Tibial nerve (tissue), 4 donors: ENCODE measurements at regions not wholly inside any gene's neighbourhood (a gene's known extent, or its start where the extent isn't known, plus 50 kb on each side); places are given as distances from the start of the nearest gene placed in this dataset.

ENCODE experiments used
- DNase-seq, 2 donors: peaks; one replicate each; pipeline ENCODE4 v3.0.0-alpha.2; 2019; ENCODE audit warnings: low spot score in 2 of 2
- H3K27ac ChIP-seq, 4 donors: fragments of 200-600 bp; sonication (generic) in 3 of 4; one replicate each; pipeline ENCODE4 v1.5.1; 2017 to 2019; ENCODE audit warnings: mild to moderate bottlenecking in 1 of 4
- H3K27me3 ChIP-seq, 2 donors: fragments of 200-600 bp; sonication (generic) in 1 of 2; one replicate each; pipeline versions ENCODE4 v1.5.1 to v1.6.0; 2017 to 2019
- H3K36me3 ChIP-seq, 3 donors: fragments of 200-600 bp; sonication (generic); one replicate each; pipeline ENCODE4 v1.5.1; 2018 to 2019
- H3K4me1 ChIP-seq, 4 donors: fragments of 200-600 bp; sonication (generic) in 3 of 4; one replicate each; pipeline ENCODE4 v1.5.1; 2017 to 2019
- H3K4me3 ChIP-seq, 4 donors: fragments of 200-600 bp; sonication (generic) in 3 of 4; one replicate each; pipeline ENCODE4 v1.5.1; 2017 to 2019; ENCODE audit warnings: mild to moderate bottlenecking in 1 of 4, moderate library complexity in 1 of 4
- H3K9me3 ChIP-seq, 4 donors: fragments of 200-600 bp; sonication (generic) in 3 of 4; one replicate each; pipeline ENCODE4 v1.5.1; 2017 to 2019
- EP300 ChIP-seq, 2 donors: sonication (generic); formaldehyde crosslinking; IDR thresholded peaks; one replicate each; pipeline ENCODE4 v1.6.1; 2017; ENCODE audit warnings: antibody characterized with exemption in 2 of 2, mild to moderate bottlenecking in 1 of 2
- POLR2A ChIP-seq, 2 donors: fragments of 450-650 bp; IDR thresholded peaks; one replicate each; pipeline ENCODE4 v1.6.1; 2017; ENCODE audit warnings: antibody characterized with exemption in 2 of 2, mild to moderate bottlenecking in 2 of 2, moderate library complexity in 2 of 2
- WGBS, 2 donors: methylation state at CpG; one replicate each; pipeline ENCODE4 v1.1.5; 2018; 5-methylcytosine and 5-hydroxymethylcytosine counted together
- TF ChIP-seq, protein P1 (sequence below), 5 experiments: fragments of 200-600 bp in 3 of 5; fragments of 450-650 bp in 2 of 5; sonication (generic) in 3 of 5; IDR thresholded peaks; one replicate each; pipeline ENCODE4 v1.5.1; 2016 to 2019; ENCODE audit warnings: antibody characterized with exemption in 5 of 5, mild to moderate bottlenecking in 3 of 5, moderate library complexity in 2 of 5

DNA sequence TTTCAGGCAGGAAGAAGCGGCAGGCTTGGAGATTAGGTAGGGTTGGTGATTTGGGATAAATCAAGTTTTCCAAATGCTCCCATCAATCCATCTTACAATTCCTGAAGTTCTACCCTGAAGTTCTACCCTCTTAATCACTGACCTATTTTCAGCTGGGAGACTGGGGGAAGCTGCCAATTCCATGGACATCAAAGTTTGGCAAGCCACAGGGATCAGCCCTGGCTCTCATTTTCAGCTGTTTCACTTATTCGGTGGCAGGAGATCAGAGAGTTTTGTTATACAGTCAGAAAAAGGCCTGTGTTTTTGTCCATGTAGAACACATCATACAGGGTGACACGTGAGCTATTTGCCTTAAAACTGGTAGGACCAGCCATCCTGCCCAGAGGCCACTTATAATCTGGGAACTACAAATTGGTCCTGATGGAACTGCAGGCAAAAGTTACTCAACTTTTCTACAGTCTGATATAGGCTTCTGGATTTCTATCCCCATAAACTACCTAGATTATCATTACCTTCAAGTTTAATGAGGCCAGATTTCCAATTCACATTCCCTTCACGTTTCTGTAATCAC is 112.9 kb upstream of the ZNF746 start:
- H3K36me3 ChIP-seq = peaks cover 0 to 89% (median 20%) of the 10 kb centered on the region in 3 donors

GRCh38 chr7:149608168-149608567 is 110.6 kb upstream of the ZNF746 start:
- no peaks in the 10 kb centered on the region for H3K27me3 ChIP-seq
- H3K9me3 ChIP-seq = no peaks in the 10 kb centered on the region
- TF ChIP-seq POLR2A (IDR thresholded peaks at IDR 0.05) = no peak
- TF ChIP-seq, protein P1, sequence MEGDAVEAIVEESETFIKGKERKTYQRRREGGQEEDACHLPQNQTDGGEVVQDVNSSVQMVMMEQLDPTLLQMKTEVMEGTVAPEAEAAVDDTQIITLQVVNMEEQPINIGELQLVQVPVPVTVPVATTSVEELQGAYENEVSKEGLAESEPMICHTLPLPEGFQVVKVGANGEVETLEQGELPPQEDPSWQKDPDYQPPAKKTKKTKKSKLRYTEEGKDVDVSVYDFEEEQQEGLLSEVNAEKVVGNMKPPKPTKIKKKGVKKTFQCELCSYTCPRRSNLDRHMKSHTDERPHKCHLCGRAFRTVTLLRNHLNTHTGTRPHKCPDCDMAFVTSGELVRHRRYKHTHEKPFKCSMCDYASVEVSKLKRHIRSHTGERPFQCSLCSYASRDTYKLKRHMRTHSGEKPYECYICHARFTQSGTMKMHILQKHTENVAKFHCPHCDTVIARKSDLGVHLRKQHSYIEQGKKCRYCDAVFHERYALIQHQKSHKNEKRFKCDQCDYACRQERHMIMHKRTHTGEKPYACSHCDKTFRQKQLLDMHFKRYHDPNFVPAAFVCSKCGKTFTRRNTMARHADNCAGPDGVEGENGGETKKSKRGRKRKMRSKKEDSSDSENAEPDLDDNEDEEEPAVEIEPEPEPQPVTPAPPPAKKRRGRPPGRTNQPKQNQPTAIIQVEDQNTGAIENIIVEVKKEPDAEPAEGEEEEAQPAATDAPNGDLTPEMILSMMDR (IDR thresholded peaks at IDR 0.05) = no peak
- no peak for TF ChIP-seq EP300 (IDR thresholded peaks at IDR 0.05)
- 93 to 98% methylated on average over 2 of the region's 2 CpGs for WGBS, 2 donors
- H3K4me3 ChIP-seq = no peak overlapping the region
- DNase-seq = no peak
- no peak overlapping the region for H3K27ac ChIP-seq
- H3K36me3 ChIP-seq = peaks cover 0 to 71% (median 14%) of the 10 kb centered on the region in 3 donors
- peaks cover 0 to 4% (median 0%) of the 10 kb centered on the region in 4 donors for H3K4me1 ChIP-seq

More for the DNA sequence above, 112.9 kb upstream of the ZNF746 start:
- no peak overlapping the region for H3K27ac ChIP-seq
- no peak for TF ChIP-seq EP300 (IDR thresholded peaks at IDR 0.05)
- DNase-seq = no peak
- no peaks in the 10 kb centered on the region for H3K9me3 ChIP-seq
- no peak overlapping the region for H3K4me3 ChIP-seq
- no peaks in the 10 kb centered on the region for H3K27me3 ChIP-seq
- H3K4me1 ChIP-seq = peaks cover 0 to 2% (median 0%) of the 10 kb centered on the region in 4 donors
- WGBS, 2 donors = 86 to 89% methylated on average over 4 of the region's 4 CpGs

DNA sequence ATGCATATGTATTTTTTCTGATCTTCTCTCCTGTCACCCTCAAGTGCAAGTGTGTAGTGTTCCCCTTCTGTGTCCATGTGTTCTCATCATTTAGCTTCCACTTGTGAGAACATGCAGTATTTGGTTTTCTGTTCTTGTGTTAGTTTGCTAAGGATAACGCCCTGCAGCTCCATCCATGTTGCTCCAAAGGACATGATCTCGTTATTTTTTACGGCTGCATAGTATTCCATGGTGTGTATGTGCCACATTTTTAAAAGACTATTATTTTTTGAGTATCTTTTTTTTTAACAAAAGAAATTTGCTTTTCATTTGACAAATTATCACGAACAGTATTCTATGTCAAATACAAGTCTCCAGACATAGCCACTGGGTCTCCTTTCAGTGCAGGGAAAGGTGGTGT is 110.1 kb upstream of the ZNF746 start:
- no peak overlapping the region for H3K27ac ChIP-seq
- TF ChIP-seq, protein P1 (IDR thresholded peaks at IDR 0.05) = no peak
- TF ChIP-seq POLR2A (IDR thresholded peaks at IDR 0.05) (no peak), EP300 (IDR thresholded peaks at IDR 0.05) (no peak)
- WGBS, 2 donors = 95 to 96% methylated on average over 4 of the region's 4 CpGs

GRCh38 chr7:149606826-149607225 is 109.2 kb upstream of the ZNF746 start:
- Histone ChIP-seq H3K4me3 (no peak overlapping the region), H3K27me3 (no peaks in the 10 kb centered on the region), H3K4me1 (peaks cover 0 to 4% (median 0%) of the 10 kb centered on the region in 4 donors), H3K36me3 (peaks cover 0 to 71% (median 10%) of the 10 kb centered on the region in 3 donors), H3K27ac (no peak overlapping the region), H3K9me3 (no peaks in the 10 kb centered on the region)
- no peak for DNase-seq
- 90 to 95% methylated on average over 4 of the region's 4 CpGs for WGBS, 2 donors
- TF ChIP-seq EP300 (IDR thresholded peaks at IDR 0.05) = no peak
- TF ChIP-seq, protein P1 (IDR thresholded peaks at IDR 0.05) = no peak
- TF ChIP-seq POLR2A (IDR thresholded peaks at IDR 0.05) = no peak

More for the DNA sequence above, 110.1 kb upstream of the ZNF746 start:
- Histone ChIP-seq H3K4me3 (no peak overlapping the region), H3K27me3 (no peaks in the 10 kb centered on the region), H3K36me3 (peaks cover 0 to 71% (median 9%) of the 10 kb centered on the region in 3 donors), H3K9me3 (no peaks in the 10 kb centered on the region), H3K4me1 (peaks cover 0 to 4% (median 0%) of the 10 kb centered on the region in 4 donors)
- no peak for DNase-seq

GRCh38 chr7:149605696-149606095 is 108.1 kb upstream of the ZNF746 start:
- Histone ChIP-seq H3K4me1 (peaks cover 0 to 4% (median 0%) of the 10 kb centered on the region in 4 donors), H3K27me3 (no peaks in the 10 kb centered on the region), H3K36me3 (peaks cover 0 to 71% (median 11%) of the 10 kb centered on the region in 3 donors), H3K9me3 (no peaks in the 10 kb centered on the region), H3K27ac (no peak overlapping the region), H3K4me3 (no peak overlapping the region)
- DNase-seq = no peak
- 76 to 82% methylated on average over 6 of the region's 6 CpGs for WGBS, 2 donors
- TF ChIP-seq, protein P1 (IDR thresholded peaks at IDR 0.05) = no peak
- TF ChIP-seq POLR2A (IDR thresholded peaks at IDR 0.05) = no peak
- no peak for TF ChIP-seq EP300 (IDR thresholded peaks at IDR 0.05)
